Stimulated activated memory B cell treated with anti-CD40 and anti-IgM and Interleukin-4, amounts not matched to agents 10 μg/mL and 1 μg/mL and 100 μg/mL, for 72 hours (primary cell): ENCODE measurements at regions not wholly inside any gene's neighbourhood (a gene's known extent, or its start where the extent isn't known, plus 50 kb on each side); places are given as distances from the start of the nearest gene placed in this dataset.

Experiments used
- ATAC-seq: fragments of 150-1000 bp; cut with Tn5 transposase; 2 replicates; pipeline ENCODE4 v1.10.0; 2021
- H3K27ac Mint-ChIP-seq: one replicate; pipeline ENCODE4 v1.8.0; 2022; ENCODE audit warnings: mild to moderate bottlenecking, mixed read lengths
- H3K27me3 Mint-ChIP-seq: one replicate; pipeline ENCODE4 v1.8.0; 2022; ENCODE audit warnings: mixed read lengths
- H3K36me3 Mint-ChIP-seq: one replicate; pipeline ENCODE4 v1.8.0; 2022; ENCODE audit warnings: mixed read lengths
- H3K4me1 Mint-ChIP-seq: one replicate; pipeline ENCODE4 v1.8.0; 2022; ENCODE audit warnings: mixed read lengths
- H3K4me3 Mint-ChIP-seq: one replicate; pipeline ENCODE4 v1.8.0; 2022; ENCODE audit warnings: mild to moderate bottlenecking, moderate library complexity, mixed read lengths
- H3K9me3 Mint-ChIP-seq: one replicate; pipeline ENCODE4 v1.8.0; 2022; ENCODE audit warnings: mixed read lengths

DNA sequence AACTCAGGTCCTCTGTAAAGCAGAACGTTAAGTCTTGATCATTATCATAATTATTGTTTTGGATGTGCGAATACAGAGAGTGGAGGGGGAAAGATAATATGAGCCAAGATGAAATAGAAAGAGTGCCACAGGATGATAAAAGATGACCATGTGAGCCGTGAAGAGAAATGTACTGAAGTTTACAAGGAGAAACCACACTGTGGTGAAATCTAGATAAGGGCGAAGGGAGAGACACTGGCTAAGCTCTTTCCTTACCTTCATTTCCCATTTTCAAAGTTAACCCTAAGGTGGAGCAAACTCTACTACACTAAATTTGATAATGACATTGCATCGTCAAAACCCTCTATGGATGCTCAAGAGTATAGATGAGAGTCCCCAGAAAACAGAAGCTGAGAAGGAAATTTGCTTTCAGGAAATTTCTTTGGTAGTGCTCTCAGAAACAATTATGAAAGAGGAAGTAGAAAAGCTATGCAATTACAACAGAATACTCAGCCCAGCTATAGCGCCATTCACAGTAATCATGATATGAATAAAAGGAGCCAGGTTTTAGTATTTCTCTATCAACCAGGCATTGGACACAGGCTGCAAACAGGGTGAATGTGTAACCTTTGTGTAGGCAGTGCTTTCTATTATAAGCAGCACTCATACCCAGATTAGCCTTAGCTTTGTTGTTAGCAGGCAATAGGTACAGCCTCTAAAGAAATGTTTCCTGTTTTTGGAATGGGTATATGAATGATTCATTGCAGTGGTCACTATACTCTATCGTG, 1080.7 kb downstream of the GRIK2 start:
- ATAC-seq: no peak
- Mint-ChIP-seq H3K9me3 (peaks cover 5% of the 10 kb centered on the region), H3K4me3 (no peak overlapping the region), H3K36me3 (no peaks in the 10 kb centered on the region), H3K27ac (no peak overlapping the region), H3K27me3 (no peaks in the 10 kb centered on the region), H3K4me1 (no peaks in the 10 kb centered on the region)

DNA sequence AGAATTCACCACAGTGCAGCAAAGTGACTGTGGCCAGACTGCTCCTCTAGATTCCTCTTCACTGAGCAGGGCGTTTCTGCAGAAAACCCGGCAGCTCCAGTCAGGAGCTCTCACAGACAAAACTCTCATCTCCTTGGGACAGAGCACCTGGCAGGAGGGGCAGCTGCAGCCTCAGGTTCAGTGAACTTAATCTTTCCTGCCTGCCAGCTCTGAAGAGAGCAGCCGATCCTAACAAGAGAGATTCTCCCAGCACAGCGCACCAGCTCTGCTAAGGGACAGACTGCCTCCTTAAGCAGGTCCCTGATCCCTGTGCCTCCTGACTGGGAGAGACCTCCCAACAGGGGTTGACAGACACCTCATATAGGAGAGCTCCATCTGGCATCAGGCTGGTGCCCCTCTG, 1065.5 kb downstream of the GRIK2 start:
- H3K36me3 Mint-ChIP-seq: no peaks in the 10 kb centered on the region
- no peak overlapping the region for H3K4me3 Mint-ChIP-seq
- H3K27me3 Mint-ChIP-seq: no peaks in the 10 kb centered on the region
- no peak for ATAC-seq
- peaks cover 4% of the 10 kb centered on the region for H3K9me3 Mint-ChIP-seq
- H3K27ac Mint-ChIP-seq: no peak overlapping the region
- H3K4me1 Mint-ChIP-seq: no peaks in the 10 kb centered on the region

DNA sequence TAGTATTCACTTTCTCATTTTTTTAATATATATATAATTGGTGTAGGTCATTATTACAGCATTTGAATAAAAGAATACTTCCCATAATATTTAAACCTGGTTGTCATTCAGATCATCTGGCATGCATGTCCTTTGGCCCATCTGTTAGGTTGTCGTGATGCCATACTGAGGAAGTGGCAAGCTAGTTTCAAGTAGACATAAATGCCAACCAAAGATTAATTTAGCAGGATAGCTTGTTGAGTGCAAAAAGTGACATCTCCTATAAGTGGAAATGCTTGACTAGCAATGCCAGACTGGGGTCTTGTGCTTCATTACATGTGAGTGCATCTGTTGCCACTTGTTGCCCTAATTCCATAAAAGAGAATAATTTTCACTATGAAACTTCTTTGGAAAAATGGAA, 1044.7 kb downstream of the GRIK2 start:
- Mint-ChIP-seq H3K4me3 (no peak overlapping the region), H3K4me1 (no peaks in the 10 kb centered on the region), H3K27ac (no peak overlapping the region), H3K9me3 (no peaks in the 10 kb centered on the region), H3K36me3 (no peaks in the 10 kb centered on the region), H3K27me3 (no peaks in the 10 kb centered on the region)
- no peak for ATAC-seq

DNA sequence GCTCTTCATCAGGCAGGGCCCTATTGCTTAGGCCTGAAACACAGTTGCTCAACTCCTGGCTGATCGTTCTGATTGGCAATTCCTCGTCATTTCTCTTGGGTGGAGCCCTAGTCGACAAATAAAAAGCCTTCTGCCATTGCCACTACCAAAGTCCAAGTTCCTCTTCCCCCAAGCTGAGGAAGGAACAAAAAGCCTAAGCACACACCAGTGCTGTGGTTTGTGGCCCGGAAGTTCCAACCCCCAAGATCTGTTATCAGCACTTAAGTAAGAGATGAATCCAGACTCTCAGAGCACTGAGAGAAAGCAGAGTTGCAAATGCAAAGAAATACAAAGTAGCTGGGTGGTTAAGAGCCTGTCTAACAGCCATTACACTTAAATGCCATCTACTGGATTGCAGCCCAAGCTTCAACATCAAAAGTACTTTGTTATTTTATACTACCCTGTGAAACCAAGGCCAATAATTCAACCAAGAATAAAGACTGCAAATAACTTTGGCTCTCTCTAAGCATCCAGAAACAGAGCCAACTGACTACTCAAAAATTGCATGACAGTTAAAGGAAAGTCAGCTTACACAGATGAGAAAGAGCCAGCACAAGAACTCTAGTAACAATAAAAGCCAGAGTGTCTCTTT, 1024.0 kb downstream of the GRIK2 start:
- Mint-ChIP-seq H3K27me3 (no peaks in the 10 kb centered on the region), H3K9me3 (no peaks in the 10 kb centered on the region), H3K36me3 (no peaks in the 10 kb centered on the region), H3K4me1 (no peaks in the 10 kb centered on the region), H3K4me3 (no peak overlapping the region), H3K27ac (no peak overlapping the region)
- ATAC-seq: no peak

DNA sequence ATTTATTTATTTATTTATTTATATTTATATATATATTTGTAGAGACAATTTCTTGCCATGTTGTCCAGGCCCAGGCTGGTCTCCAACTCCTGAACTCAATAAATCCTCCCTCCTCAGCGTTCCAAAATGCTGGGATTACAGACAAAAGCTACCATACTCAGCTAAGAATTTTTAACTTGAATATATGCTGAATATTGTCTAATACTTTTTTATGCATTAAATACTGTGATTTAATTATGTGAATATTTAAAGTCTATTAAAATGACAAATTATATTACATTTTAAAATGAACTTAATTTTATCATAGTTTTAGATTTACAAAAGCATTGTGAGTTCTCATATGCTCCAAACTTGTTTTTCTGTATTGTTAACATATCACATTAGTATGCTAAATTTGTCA, 1022.4 kb downstream of the GRIK2 start:
- no peaks in the 10 kb centered on the region for H3K36me3 Mint-ChIP-seq

DNA sequence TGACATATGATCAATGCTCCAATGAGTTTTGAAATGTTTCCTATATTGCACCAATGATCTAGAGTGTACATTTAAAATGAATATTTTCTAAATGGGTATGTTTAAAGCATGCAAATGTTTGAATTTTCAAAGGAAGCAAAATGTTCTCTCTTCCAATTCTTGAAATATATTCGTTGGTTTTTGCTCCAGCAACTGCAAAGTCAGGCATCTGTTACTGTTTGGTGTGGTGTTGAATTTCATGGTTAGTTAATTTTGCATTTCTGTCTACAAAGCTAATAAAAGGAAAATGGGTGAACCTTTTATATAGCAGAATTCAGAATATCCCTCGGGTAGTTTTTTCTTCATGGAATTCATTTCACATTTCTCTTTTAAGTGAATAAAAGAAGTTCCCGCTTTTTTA, 1018.3 kb downstream of the GRIK2 start:
- Mint-ChIP-seq H3K9me3 (peaks cover 3% of the 10 kb centered on the region), H3K36me3 (no peaks in the 10 kb centered on the region), H3K27me3 (no peaks in the 10 kb centered on the region), H3K27ac (no peak overlapping the region), H3K4me1 (no peaks in the 10 kb centered on the region), H3K4me3 (no peak overlapping the region)
- no peak for ATAC-seq

More for the DNA sequence above, 1022.4 kb downstream of the GRIK2 start:
- H3K27me3 Mint-ChIP-seq: no peaks in the 10 kb centered on the region
- H3K4me3 Mint-ChIP-seq: no peak overlapping the region
- no peaks in the 10 kb centered on the region for H3K4me1 Mint-ChIP-seq
- no peak for ATAC-seq
- H3K27ac Mint-ChIP-seq: no peak overlapping the region
- no peaks in the 10 kb centered on the region for H3K9me3 Mint-ChIP-seq

DNA sequence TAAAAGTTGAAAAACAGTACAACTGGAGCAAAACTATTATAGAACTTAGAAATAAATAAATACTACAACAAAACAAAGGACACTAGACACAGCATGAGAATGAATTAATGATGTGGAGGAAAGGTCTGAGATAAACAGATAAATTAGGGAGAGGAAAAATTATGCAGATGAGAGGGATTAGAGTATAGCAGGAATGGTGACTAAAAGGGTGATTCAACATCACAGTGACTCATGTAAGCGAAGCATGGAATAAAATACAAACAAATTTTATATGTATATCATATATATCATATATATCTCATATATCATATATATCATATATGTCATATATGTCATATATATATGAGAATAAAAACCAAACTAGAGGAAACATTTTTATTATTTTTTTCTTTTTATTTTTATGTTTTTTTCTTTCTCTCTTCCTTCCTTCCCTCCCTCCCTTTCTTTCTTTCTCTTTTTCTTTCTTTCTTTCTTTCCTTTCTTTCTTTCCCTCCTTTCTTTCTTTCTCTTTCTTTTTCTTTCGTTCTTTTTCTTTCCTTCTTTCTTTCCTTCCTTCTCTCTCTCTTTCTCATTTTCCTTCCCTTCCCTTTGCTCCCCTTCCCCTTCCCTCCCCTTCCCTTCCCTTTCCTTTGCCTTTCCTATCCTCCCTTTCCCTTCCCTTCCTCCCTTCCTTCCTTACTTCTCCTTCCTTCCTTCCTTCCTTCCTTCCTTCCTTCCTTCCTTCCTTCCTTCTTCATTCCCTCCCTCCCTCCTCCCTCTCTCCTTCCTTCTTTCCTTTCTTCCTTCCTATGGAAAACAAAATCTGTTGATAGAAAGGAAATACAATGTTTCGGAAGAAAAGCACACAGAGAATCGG, 1014.6 kb downstream of the GRIK2 start:
- Mint-ChIP-seq H3K9me3 (peaks cover 5% of the 10 kb centered on the region), H3K27me3 (no peaks in the 10 kb centered on the region), H3K4me1 (no peaks in the 10 kb centered on the region), H3K27ac (no peak overlapping the region), H3K36me3 (no peaks in the 10 kb centered on the region), H3K4me3 (no peak overlapping the region)
- ATAC-seq: no peak

DNA sequence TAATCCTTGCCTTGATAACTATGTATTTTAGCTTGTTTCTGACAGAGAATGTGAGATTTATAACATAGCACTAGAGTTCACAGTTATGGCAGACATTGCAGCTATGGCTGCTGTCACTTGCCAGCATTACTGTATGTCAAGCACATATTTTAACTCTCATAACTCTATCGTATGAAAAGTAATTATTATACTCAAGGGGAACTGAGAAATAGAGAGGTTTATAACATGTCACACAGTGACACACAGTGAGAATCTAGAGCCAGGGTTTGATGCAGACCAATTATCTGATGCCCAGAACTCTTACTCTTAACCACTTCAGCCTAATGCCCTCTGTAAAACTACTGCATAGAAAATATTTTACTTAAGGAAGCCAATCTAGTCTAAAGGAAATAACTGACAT, 1012.4 kb downstream of the GRIK2 start:
- ATAC-seq: no peak
- H3K36me3 Mint-ChIP-seq: no peaks in the 10 kb centered on the region
- no peak overlapping the region for H3K27ac Mint-ChIP-seq

DNA sequence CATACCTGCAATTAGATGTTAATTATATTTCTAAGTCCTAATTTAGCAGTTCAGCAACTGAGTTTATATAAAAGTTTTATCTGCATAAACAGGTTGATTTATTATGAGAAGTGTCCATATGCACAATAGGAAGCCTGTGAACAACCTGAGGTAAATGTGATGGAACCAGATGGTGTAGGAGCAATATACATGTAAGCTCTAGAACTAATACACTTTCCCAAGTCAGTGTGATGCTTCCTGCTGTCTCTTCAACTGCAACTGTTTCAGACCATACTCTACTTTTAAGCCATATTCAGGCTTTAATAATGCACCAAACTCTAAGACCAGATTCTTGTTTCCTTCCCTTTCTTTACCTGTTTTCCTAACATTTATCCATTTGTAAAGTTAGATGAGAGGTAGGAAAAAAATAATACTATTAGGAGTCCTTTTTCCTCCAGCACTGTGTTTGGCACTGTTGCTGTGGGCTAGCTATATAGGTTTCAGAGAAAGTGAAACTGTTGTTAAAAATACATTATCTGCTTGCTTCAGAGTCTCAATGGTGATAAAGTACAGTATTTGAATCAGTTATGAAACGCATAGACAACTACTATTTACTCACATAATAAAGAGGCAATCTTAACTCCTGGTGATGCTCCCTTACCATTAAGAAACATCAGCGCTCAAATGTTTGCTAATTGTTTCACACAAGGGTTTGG, 1009.3 kb downstream of the GRIK2 start:
- Mint-ChIP-seq H3K9me3 (peaks cover 6% of the 10 kb centered on the region), H3K27me3 (no peaks in the 10 kb centered on the region), H3K4me3 (no peak overlapping the region), H3K36me3 (no peaks in the 10 kb centered on the region), H3K27ac (no peak overlapping the region), H3K4me1 (no peaks in the 10 kb centered on the region)
- ATAC-seq: no peak

More for the DNA sequence above, 1012.4 kb downstream of the GRIK2 start:
- peaks cover 5% of the 10 kb centered on the region for H3K9me3 Mint-ChIP-seq
- H3K4me1 Mint-ChIP-seq: no peaks in the 10 kb centered on the region
- no peak overlapping the region for H3K4me3 Mint-ChIP-seq
- no peaks in the 10 kb centered on the region for H3K27me3 Mint-ChIP-seq

DNA sequence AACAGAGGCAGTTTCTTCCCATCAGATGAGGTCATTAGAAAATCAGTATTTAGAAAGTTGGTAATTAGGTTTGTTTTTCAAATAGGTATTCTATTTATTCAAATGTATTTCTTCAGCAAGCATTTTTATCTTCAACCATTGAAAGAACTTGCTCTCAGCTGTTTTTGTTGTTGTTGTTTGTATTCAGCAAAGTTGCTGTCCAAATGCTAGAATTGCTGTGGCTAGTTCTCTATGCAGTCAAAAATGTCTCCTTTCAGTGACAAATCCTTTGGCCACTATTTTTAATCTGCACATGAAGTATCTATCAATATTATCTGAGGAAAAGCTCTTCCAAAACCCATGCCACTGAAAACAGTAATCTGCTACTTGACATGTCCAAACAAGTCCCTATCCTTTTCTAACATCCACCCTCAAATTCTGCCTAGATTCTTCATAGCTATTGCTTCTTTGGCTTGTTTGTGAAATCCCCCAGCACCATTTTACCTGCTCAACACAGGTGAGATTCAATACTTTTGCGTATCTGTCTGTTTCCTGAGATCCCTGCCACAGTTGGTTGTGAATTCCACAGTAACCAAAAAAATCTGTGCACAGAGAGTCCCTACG, 1005.4 kb downstream of the GRIK2 start:
- no peaks in the 10 kb centered on the region for H3K36me3 Mint-ChIP-seq
- no peaks in the 10 kb centered on the region for H3K4me1 Mint-ChIP-seq
- ATAC-seq: no peak
- H3K4me3 Mint-ChIP-seq: no peak overlapping the region
- no peaks in the 10 kb centered on the region for H3K27me3 Mint-ChIP-seq
- H3K27ac Mint-ChIP-seq: no peak overlapping the region
- peaks cover 3% of the 10 kb centered on the region for H3K9me3 Mint-ChIP-seq

DNA sequence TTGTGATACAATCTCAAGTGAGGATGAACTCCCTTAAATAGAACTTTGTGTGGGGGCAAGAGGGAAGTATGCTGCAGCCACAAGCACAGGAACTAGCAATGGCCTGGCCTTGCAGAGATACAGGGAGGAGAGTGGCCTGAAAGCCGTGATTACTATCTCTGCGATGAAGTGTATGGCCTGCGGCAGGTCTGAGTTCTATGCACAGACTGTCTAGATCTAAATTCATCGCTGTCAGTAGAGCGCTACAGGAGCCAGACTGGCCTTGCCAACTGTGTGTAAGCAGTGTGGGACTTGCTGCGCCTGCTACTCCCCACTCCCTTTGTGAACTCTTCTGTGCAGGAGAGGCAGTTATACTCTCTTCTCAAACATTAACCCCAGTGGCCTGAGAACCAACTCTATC, 997.0 kb downstream of the GRIK2 start:
- Mint-ChIP-seq H3K4me3 (no peak overlapping the region), H3K4me1 (no peaks in the 10 kb centered on the region), H3K36me3 (no peaks in the 10 kb centered on the region), H3K27me3 (no peaks in the 10 kb centered on the region), H3K27ac (no peak overlapping the region), H3K9me3 (no peaks in the 10 kb centered on the region)
- no peak for ATAC-seq

DNA sequence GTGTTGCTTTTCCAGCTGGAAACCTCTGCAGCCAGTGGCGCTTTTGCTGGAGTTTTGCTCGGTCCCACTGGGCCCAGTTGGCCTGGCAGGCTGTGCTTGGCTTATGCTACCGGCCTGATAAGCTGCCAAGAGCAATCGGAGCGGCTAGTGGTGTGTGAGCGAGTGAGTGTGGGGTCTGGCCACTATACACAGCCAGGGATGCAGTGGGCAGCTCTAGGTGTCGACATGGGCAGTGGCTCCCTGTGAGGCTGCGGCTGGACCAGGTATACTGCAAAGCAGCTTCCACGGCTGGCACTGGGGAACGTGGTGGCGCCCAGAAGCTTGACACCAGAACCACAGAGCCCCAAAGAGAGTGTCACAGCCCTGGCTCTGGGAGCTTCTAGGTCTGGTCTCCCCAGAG, 996.5 kb downstream of the GRIK2 start:
- Mint-ChIP-seq H3K27ac (no peak overlapping the region), H3K4me3 (no peak overlapping the region), H3K27me3 (no peaks in the 10 kb centered on the region), H3K36me3 (no peaks in the 10 kb centered on the region), H3K9me3 (no peaks in the 10 kb centered on the region), H3K4me1 (no peaks in the 10 kb centered on the region)
- peak; percentile 24 for ATAC-seq

DNA sequence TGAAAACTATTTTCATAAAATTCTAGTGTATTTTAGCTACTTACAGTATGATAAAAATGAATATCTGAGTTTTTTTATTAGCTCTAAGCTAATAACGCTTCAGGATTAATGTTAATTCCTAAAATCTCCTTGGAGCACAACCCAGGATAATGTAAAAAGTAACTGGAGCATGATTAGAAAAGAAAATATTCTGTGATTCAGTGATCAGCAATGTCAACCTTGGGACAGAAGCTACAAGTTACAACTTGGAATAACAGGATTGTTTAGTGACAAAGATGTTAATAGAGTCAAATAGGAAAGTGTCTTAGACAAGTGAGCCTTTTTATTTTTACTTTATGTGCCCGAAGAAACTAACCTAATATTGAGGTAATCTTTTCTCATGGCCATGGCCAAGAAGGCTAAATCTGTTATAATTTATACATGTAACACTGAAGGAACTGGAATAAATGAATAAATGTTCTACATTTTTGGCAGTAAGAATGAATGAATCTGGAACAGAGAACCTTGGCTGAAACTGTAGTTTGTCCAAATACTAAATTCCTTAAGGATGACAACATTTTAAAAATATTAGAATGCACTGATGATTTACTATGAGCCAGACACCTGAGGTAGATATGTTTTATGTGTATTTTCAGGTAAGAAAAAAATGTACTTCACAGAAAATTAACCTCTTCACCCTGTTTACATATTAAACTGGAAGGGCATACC, 994.0 kb downstream of the GRIK2 start:
- Mint-ChIP-seq H3K36me3 (no peaks in the 10 kb centered on the region), H3K9me3 (no peaks in the 10 kb centered on the region), H3K27ac (no peak overlapping the region), H3K27me3 (no peaks in the 10 kb centered on the region), H3K4me3 (no peak overlapping the region), H3K4me1 (no peaks in the 10 kb centered on the region)
- ATAC-seq: no peak

DNA sequence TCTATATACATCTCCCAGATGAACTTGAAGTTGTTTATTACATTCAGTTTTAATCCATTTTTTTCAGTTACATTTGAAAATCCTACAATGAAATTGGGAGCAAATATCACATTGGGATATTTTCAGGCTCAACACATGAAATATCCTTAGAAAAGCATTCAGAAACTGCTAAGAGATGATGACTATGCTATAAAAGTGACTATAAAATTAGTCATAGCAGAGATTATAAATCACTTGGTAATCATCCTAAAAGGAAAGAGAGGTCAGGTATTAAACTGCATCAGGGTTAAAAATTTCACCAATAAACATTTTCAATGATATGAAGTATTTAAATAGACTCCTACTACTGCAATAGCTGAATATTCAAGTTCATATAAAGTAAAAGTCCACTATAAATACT, 987.7 kb downstream of the GRIK2 start:
- Mint-ChIP-seq H3K27ac (no peak overlapping the region), H3K4me1 (no peaks in the 10 kb centered on the region), H3K36me3 (no peaks in the 10 kb centered on the region), H3K9me3 (no peaks in the 10 kb centered on the region), H3K27me3 (no peaks in the 10 kb centered on the region), H3K4me3 (no peak overlapping the region)
- ATAC-seq: no peak
